ENCODE measurements at regions not wholly inside any gene's neighbourhood (a gene's known extent, or its start where the extent isn't known, plus 50 kb on each side); places are given as distances from the start of the nearest gene placed in this dataset.
A peak's percentile ranks its signal among the peaks of the same experiment; 100 is the strongest.

DNA sequence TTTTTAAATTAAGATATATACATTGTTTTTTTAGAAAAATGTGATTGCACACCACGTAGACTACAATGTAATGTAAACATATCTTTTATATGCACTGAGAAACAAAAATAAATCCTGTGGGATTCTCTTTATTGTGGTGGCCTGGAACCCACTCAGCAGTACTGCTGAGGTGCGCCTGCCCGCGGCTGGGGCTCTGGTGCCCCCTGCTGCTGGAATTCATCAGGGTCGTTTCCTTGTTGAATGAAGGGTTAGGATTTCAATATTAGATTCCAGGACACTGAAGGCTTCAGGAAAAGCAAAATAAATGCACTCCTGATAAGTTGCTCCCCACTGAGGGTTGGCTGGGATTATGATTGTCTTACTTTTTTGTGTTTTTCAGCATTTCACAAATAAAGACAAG is 175.8 kb upstream of the GGTLC1 start:
- Histone ChIP-seq H3K27ac (ENCODE audit: low read length) (no peak overlapping the region), H3K36me3 (ENCODE audit: control insufficient read depth in 2 of 2, extremely low read depth in 1 of 2, insufficient read depth in 1 of 2, low read length in 1 of 2) (no peaks in the 10 kb centered on the region), H3K9me3 (no peaks in the 10 kb centered on the region), H3K4me1 (ENCODE audit: control insufficient read depth in 1 of 2, extremely low read depth in 1 of 2, insufficient read depth in 2 of 2, low read length in 2 of 2) (no peaks in the 10 kb centered on the region), H3K27me3 (replicated peaks in 1 of 2; ENCODE audit: control insufficient read depth in 2 of 2, extremely low read depth in 1 of 2, insufficient read depth in 2 of 2, low read length in 1 of 2) (no peaks in the 10 kb centered on the region), H3K4me3 (ENCODE audit: control insufficient read depth in 1 of 2, extremely low read depth in 1 of 2, low read length in 1 of 2) (no peak overlapping the region)
- ChIA-PET POLR2A (no interaction called here), CTCF (interaction anchor here in 1 of 2 donors (0.7 kb wide), 1 partner anchor 1131 kb away, joined by 3 read pairs; no protein-coding TSS in a partner anchor)
- H3K4me1 Mint-ChIP-seq, result peaks cover 0 to 2% (median 0%) of the 10 kb centered on the region in 3 donors
- ATAC-seq (replicated peaks in 1 of 4) (no peak), DNase-seq (peak in 23 of 35 experiments; percentile 5 to 58 (median 24))
- no peak overlapping the region for H3K4me3 Mint-ChIP-seq
- no peak overlapping the region for H3K27ac Mint-ChIP-seq
- no CpG with 5 or more reads among the region's 5 CpGs for WGBS (ENCODE audit: insufficient coverage)
- no peaks in the 10 kb centered on the region for H3K9me3 Mint-ChIP-seq
- H3K36me3 Mint-ChIP-seq, result no peaks in the 10 kb centered on the region
- peaks cover 0 to under 1% of the 10 kb centered on the region in 2 donors for H3K27me3 Mint-ChIP-seq

DNA sequence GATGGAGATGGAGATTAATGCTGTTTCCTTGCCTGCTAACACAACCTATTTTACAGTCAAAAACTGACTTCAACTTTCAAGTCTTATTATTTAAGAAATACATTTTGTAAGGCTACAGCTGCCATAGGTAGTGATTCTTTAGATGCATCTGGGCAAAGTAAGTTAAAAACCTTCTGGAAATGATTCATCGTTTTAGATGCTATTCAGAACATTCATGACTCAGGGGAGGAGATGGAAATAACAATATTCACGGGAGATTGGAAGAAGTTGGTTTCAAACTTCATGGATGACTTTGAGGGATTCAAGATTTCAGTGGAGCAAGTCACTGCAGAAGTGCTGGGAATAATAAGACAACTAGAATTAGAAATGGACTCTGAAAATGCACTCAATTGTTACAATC is 174.9 kb upstream of the GGTLC1 start:
- H3K27ac Mint-ChIP-seq, result no peak overlapping the region
- no peak overlapping the region for H3K4me3 Mint-ChIP-seq
- H3K36me3 Mint-ChIP-seq, result no peaks in the 10 kb centered on the region
- H3K4me3 ChIP-seq (ENCODE audit: control insufficient read depth in 1 of 2, extremely low read depth in 1 of 2, low read length in 1 of 2), result no peak overlapping the region
- WGBS (ENCODE audit: insufficient coverage), result 81% methylated on average over 2 of the region's 2 CpGs
- H3K27me3 ChIP-seq (replicated peaks in 1 of 2; ENCODE audit: control insufficient read depth in 2 of 2, extremely low read depth in 1 of 2, insufficient read depth in 2 of 2, low read length in 1 of 2), result no peaks in the 10 kb centered on the region
- DNase-seq (no peak), ATAC-seq (replicated peaks in 1 of 4) (no peak)
- no peaks in the 10 kb centered on the region for H3K9me3 Mint-ChIP-seq
- CTCF ChIA-PET, result interaction anchor here in 1 of 2 donors (0.7 to 1.3 kb wide), 3 partner anchors 8 to 1132 kb away, joined by 3 to 6 read pairs (median 3); no protein-coding TSS in a partner anchor
- no peak overlapping the region for H3K27ac ChIP-seq (ENCODE audit: low read length)
- H3K9me3 ChIP-seq, result no peaks in the 10 kb centered on the region
- peaks cover 0 to 2% of the 10 kb centered on the region in 2 donors for H3K27me3 Mint-ChIP-seq
- POLR2A ChIA-PET, result no interaction called here
- H3K4me1 Mint-ChIP-seq, result peaks cover 0 to 2% (median 0%) of the 10 kb centered on the region in 3 donors
- no peaks in the 10 kb centered on the region for H3K4me1 ChIP-seq (ENCODE audit: control insufficient read depth in 1 of 2, extremely low read depth in 1 of 2, insufficient read depth in 2 of 2, low read length in 2 of 2)
- no peaks in the 10 kb centered on the region for H3K36me3 ChIP-seq (ENCODE audit: control insufficient read depth in 2 of 2, extremely low read depth in 1 of 2, insufficient read depth in 1 of 2, low read length in 1 of 2)

DNA sequence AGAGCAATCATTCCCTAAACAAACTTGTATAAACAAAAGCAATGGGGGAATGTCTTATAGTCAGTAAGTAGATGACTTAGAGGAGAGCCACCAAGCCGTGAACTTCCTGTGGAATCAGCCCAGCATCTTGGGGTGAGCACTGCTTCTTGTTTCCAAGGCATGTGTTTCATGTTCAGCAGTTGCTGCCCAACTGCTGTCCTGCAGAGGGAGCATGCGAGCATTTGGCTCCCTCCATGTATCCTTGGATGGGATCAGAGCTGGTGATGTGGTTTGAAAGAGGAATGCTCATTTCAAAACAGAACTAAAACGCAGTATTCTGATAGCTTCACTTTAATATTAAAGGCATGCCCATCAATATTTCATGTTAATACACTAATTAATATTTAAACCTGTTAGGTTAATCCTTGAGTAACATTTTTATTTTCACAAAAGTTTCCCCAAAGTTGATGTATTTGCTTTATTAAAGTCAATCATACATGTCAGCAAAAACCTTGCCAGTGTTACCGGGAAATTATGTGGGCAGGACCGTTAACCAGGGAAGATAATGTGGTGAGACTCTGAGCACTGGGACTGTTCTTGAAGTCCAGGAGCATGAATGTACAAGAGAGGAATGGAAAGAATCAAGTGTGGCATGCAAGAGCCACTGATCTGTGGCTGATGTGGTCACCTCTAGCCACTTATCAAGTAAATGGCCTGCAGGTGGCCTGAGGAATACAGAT is 172.1 kb upstream of the GGTLC1 start:
- no peaks in the 10 kb centered on the region for H3K36me3 ChIP-seq (ENCODE audit: control insufficient read depth in 2 of 2, extremely low read depth in 1 of 2, insufficient read depth in 1 of 2, low read length in 1 of 2)
- no peak overlapping the region for H3K4me3 ChIP-seq (ENCODE audit: control insufficient read depth in 1 of 2, extremely low read depth in 1 of 2, low read length in 1 of 2)
- DNase-seq, result peak in 3 of 35 experiments; percentile 8 to 34 (median 10)
- H3K27me3 ChIP-seq (replicated peaks in 1 of 2; ENCODE audit: control insufficient read depth in 2 of 2, extremely low read depth in 1 of 2, insufficient read depth in 2 of 2, low read length in 1 of 2), result no peaks in the 10 kb centered on the region
- no peak for ATAC-seq (replicated peaks in 1 of 4)
- H3K4me1 ChIP-seq (ENCODE audit: control insufficient read depth in 1 of 2, extremely low read depth in 1 of 2, insufficient read depth in 2 of 2, low read length in 2 of 2), result peaks cover 0 to 4% of the 10 kb centered on the region in 2 experiments
- Mint-ChIP-seq H3K4me1 (peaks cover 0 to 2% (median 2%) of the 10 kb centered on the region in 3 donors), H3K27ac (no peak overlapping the region), H3K9me3 (no peaks in the 10 kb centered on the region), H3K27me3 (peaks cover 0 to 2% of the 10 kb centered on the region in 2 donors), H3K36me3 (no peaks in the 10 kb centered on the region), H3K4me3 (no peak overlapping the region)
- ChIA-PET CTCF (interaction anchor here in 1 of 2 donors (0.6 kb wide), 2 partner anchors 149 to 226 kb away, joined by 3 to 6 read pairs; no protein-coding TSS in a partner anchor), POLR2A (no interaction called here)
- H3K9me3 ChIP-seq, result no peaks in the 10 kb centered on the region
- 0% methylated on average over 1 of the region's 5 CpGs for WGBS (ENCODE audit: insufficient coverage)
- H3K27ac ChIP-seq (ENCODE audit: low read length), result no peak overlapping the region

DNA sequence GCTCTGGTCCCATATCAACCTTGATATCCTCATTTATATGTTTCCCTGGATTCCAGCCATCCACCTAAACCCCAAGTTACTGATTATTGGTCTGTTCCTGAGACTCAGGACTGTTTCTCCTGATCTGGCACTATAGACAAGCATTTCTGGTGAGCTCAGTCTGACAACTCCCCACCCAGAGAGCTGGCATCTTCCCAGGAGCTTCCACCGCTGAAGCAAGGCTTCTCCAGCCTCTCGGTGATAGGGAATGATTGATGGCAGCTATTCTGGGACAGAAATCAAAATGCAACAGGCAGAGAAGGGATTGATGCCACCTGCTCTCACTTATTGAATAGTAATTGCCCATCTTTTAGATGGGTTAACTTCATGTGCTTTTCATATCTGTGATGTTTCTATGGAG is 169.7 kb upstream of the GGTLC1 start:
- Histone ChIP-seq H3K9me3 (no peaks in the 10 kb centered on the region), H3K4me3 (ENCODE audit: control insufficient read depth in 1 of 2, extremely low read depth in 1 of 2, low read length in 1 of 2) (no peak overlapping the region), H3K4me1 (ENCODE audit: control insufficient read depth in 1 of 2, extremely low read depth in 1 of 2, insufficient read depth in 2 of 2, low read length in 2 of 2) (peaks cover 0 to 4% of the 10 kb centered on the region in 2 experiments), H3K27me3 (replicated peaks in 1 of 2; ENCODE audit: control insufficient read depth in 2 of 2, extremely low read depth in 1 of 2, insufficient read depth in 2 of 2, low read length in 1 of 2) (no peaks in the 10 kb centered on the region), H3K27ac (ENCODE audit: low read length) (no peak overlapping the region), H3K36me3 (ENCODE audit: control insufficient read depth in 2 of 2, extremely low read depth in 1 of 2, insufficient read depth in 1 of 2, low read length in 1 of 2) (no peaks in the 10 kb centered on the region)
- Mint-ChIP-seq H3K36me3 (no peaks in the 10 kb centered on the region), H3K27me3 (peaks cover 12 to 13% of the 10 kb centered on the region in 2 donors), H3K9me3 (no peaks in the 10 kb centered on the region), H3K4me1 (peaks cover 0 to 3% (median 2%) of the 10 kb centered on the region in 3 donors), H3K4me3 (no peak overlapping the region), H3K27ac (no peak overlapping the region)
- no CpG with 5 or more reads among the region's 2 CpGs for WGBS (ENCODE audit: insufficient coverage)
- POLR2A ChIA-PET, result no interaction called here
- CTCF ChIA-PET, result no interaction called here
- ATAC-seq (replicated peaks in 1 of 4) (no peak), DNase-seq (no peak)

DNA sequence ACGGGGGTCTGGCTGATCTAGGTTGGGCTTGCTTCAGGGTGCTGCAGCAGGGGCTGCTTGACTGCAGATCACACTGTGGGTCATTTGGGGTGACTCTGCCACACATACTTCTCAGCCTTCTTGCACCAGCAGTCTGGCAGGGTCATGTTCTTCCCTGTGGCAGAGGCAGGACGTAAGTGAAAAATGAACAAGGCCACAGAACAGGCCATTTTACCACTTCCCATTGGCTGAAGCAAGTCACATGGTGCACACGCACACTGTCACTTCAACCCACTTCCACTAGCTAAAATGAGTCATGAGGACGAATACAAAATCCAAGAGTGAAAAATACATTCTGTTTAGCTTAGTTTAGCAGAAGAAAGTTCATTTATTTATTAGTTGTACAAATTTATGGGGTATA is 168.6 kb upstream of the GGTLC1 start:
- Histone ChIP-seq H3K9me3 (no peaks in the 10 kb centered on the region), H3K4me3 (ENCODE audit: control insufficient read depth in 1 of 2, extremely low read depth in 1 of 2, low read length in 1 of 2) (no peak overlapping the region), H3K4me1 (ENCODE audit: control insufficient read depth in 1 of 2, extremely low read depth in 1 of 2, insufficient read depth in 2 of 2, low read length in 2 of 2) (peaks cover 0 to 4% of the 10 kb centered on the region in 2 experiments), H3K27me3 (replicated peaks in 1 of 2; ENCODE audit: control insufficient read depth in 2 of 2, extremely low read depth in 1 of 2, insufficient read depth in 2 of 2, low read length in 1 of 2) (no peaks in the 10 kb centered on the region), H3K36me3 (ENCODE audit: control insufficient read depth in 2 of 2, extremely low read depth in 1 of 2, insufficient read depth in 1 of 2, low read length in 1 of 2) (no peaks in the 10 kb centered on the region), H3K27ac (ENCODE audit: low read length) (no peak overlapping the region)
- POLR2A ChIA-PET, result interaction anchor here in 1 of 2 donors (0.5 kb wide), 1 partner anchor 692 kb away, joined by 4 read pairs; no protein-coding TSS in a partner anchor
- 43% methylated on average over 2 of the region's 4 CpGs for WGBS (ENCODE audit: insufficient coverage)
- Mint-ChIP-seq H3K4me1 (peaks cover 0 to 4% (median 2%) of the 10 kb centered on the region in 3 donors), H3K9me3 (no peaks in the 10 kb centered on the region), H3K27ac (peak overlapping the region in 1 of 2 donors; percentile 34), H3K27me3 (peaks cover 12 to 13% of the 10 kb centered on the region in 2 donors), H3K4me3 (no peak overlapping the region), H3K36me3 (no peaks in the 10 kb centered on the region)
- ATAC-seq (replicated peaks in 1 of 4) (peak in 2 of 4 experiments; percentile 50 to 62), DNase-seq (peak in 28 of 35 experiments; percentile 8 to 76 (median 42))
- CTCF ChIA-PET, result interaction anchor here in 1 of 2 donors (1.1 kb wide), 1 partner anchor 56 kb away, joined by 3 read pairs; no protein-coding TSS in a partner anchor

DNA sequence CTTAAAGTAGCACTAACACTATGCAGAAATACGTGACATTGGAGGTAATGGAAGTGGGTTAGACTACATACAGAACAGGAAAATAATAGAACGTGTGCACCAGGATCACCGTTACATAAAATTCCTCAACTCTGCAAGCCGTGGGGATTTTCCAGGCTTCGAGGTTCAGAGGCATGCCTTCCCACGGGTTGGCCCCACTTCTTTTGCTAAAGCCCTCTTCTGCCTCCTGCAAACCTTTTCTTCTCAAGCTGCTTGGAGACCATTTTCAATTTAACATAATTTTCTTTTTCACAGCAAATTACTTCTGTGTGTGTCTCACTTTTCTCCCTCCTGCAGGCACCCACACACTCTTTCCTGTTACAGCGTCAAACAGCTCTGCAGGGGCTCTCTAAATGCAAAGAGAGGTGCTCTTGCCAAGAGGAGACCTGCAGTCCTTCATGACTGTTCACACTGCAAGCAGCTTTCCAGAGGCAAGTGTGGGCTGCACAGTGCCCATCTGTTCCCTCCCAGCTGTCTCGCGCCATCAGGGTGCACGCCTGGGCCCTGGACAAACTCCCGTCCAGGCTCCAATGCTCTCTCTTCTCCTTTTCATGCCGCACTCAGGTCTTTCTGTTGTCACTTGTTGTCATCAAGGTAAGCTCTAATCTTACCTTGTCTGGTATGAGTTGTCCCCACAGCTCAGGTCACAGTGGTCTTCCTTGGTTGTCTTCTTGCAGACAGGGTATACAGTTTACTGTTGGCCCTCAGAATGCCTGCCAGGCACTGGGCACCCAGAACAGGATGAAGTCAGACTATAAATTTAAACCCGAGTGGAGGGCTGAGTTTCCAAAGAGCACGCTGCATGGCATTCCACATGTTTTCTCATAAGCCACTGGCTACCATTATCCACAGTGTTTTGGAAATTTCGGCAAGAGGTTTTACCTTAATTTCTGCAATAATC is 164.8 kb upstream of the GGTLC1 start:
- Histone ChIP-seq H3K27me3 (replicated peaks in 1 of 2; ENCODE audit: control insufficient read depth in 2 of 2, extremely low read depth in 1 of 2, insufficient read depth in 2 of 2, low read length in 1 of 2) (peaks cover 0 to 11% of the 10 kb centered on the region in 2 experiments), H3K4me3 (ENCODE audit: control insufficient read depth in 1 of 2, extremely low read depth in 1 of 2, low read length in 1 of 2) (no peak overlapping the region), H3K4me1 (ENCODE audit: control insufficient read depth in 1 of 2, extremely low read depth in 1 of 2, insufficient read depth in 2 of 2, low read length in 2 of 2) (peaks cover 0 to 14% of the 10 kb centered on the region in 2 experiments), H3K9me3 (no peaks in the 10 kb centered on the region), H3K27ac (ENCODE audit: low read length) (no peak overlapping the region), H3K36me3 (ENCODE audit: control insufficient read depth in 2 of 2, extremely low read depth in 1 of 2, insufficient read depth in 1 of 2, low read length in 1 of 2) (no peaks in the 10 kb centered on the region)
- Mint-ChIP-seq H3K36me3 (no peaks in the 10 kb centered on the region), H3K27ac (no peak overlapping the region), H3K9me3 (peaks cover 0 to 5% (median 5%) of the 10 kb centered on the region in 3 donors), H3K4me1 (peaks cover 2 to 8% (median 3%) of the 10 kb centered on the region in 3 donors), H3K4me3 (no peak overlapping the region), H3K27me3 (peaks cover 12 to 17% of the 10 kb centered on the region in 2 donors)
- ChIA-PET CTCF (no interaction called here), POLR2A (no interaction called here)
- 88% methylated on average over 12 of the region's 15 CpGs for WGBS (ENCODE audit: insufficient coverage)
- DNase-seq, result no peak
- ATAC-seq (replicated peaks in 1 of 4), result no peak
